GM23338 (cell line): ENCODE measurements at regions not wholly inside any gene's neighbourhood (a gene's known extent, or its start where the extent isn't known, plus 50 kb on each side); places are given as distances from the start of the nearest gene placed in this dataset.

ENCODE experiments used
- ATAC-seq: fragments of 200-7000 bp; cut with Tn5 transposase; 3 replicates; pipeline ENCODE4 v1.9.1; 2020
- DNase-seq: peaks from one replicate; pipeline ENCODE4 v3.0.0-alpha.2; 2015; ENCODE audit warnings: low spot score
- H2AFZ ChIP-seq: fragments of 200-600 bp; sonication (generic); 2 replicates; pipeline ENCODE4 v1.8.0; 2016; ENCODE audit warnings: antibody characterized with exemption, mild to moderate bottlenecking, moderate library complexity
- H3F3A ChIP-seq: fragments of 200-600 bp; sonication (generic); replicated peaks from 2 replicates; pipeline ENCODE4 v1.8.0; 2017; ENCODE audit warnings: antibody characterized with exemption, mixed run types, low read depth
- H3K27ac ChIP-seq: fragments of 200-600 bp; sonication (generic); 2 replicates; pipeline ENCODE4 v1.6.1; 2016; ENCODE audit warnings: low read depth
- H3K27me3 ChIP-seq: fragments of 200-600 bp; sonication (generic); 2 replicates; pipeline ENCODE4 v1.8.0; 2016; ENCODE audit warnings: mild to moderate bottlenecking, mixed run types, moderate library complexity; ENCODE audit not compliant: insufficient read depth
- H3K36me3 ChIP-seq: fragments of 200-600 bp; sonication (generic); 2 replicates; pipeline ENCODE4 v1.8.0; 2016; ENCODE audit warnings: mild to moderate bottlenecking; ENCODE audit not compliant: insufficient read depth
- H3K4me1 ChIP-seq: fragments of 200-600 bp; sonication (generic); 2 replicates; pipeline ENCODE4 v1.8.0; 2016; ENCODE audit warnings: mild to moderate bottlenecking, moderate library complexity; ENCODE audit not compliant: insufficient read depth
- H3K4me2 ChIP-seq: fragments of 200-600 bp; sonication (generic); 2 replicates; pipeline ENCODE4 v1.7.1; 2017; ENCODE audit warnings: mixed run types
- H3K4me3 ChIP-seq: fragments of 200-600 bp; sonication (generic); 2 replicates; pipeline ENCODE4 v1.6.1; 2016; ENCODE audit warnings: mixed run types
- H3K79me2 ChIP-seq: fragments of 200-600 bp; sonication (generic); replicated peaks from 2 replicates; pipeline ENCODE4 v1.8.0; 2017; ENCODE audit warnings: mild to moderate bottlenecking; ENCODE audit not compliant: insufficient read depth
- H3K9me2 ChIP-seq: fragments of 200-600 bp; sonication (generic); 2 replicates; pipeline ENCODE4 v1.8.0; 2017; ENCODE audit not compliant: insufficient read depth
- H4K20me1 ChIP-seq: fragments of 200-600 bp; sonication (generic); replicated peaks from 2 replicates; pipeline ENCODE4 v1.8.0; 2017; ENCODE audit warnings: mild to moderate bottlenecking; ENCODE audit not compliant: insufficient read depth
- H3K27ac Mint-ChIP-seq: 2 replicates; pipeline ENCODE4 v1.8.0; 2020; ENCODE audit warnings: inconsistent platforms, mild to moderate bottlenecking, moderate library complexity, mixed read lengths
- H3K27me3 Mint-ChIP-seq: 3 replicates; pipeline ENCODE4 v1.8.0; 2022; ENCODE audit warnings: low read depth, mild to moderate bottlenecking, moderate library complexity, mixed read lengths, inconsistent platforms; ENCODE audit not compliant: insufficient read depth, poor library complexity
- H3K36me3 Mint-ChIP-seq: 3 replicates; pipeline ENCODE4 v1.8.0; 2021; ENCODE audit warnings: low read depth, mild to moderate bottlenecking, inconsistent platforms, moderate library complexity, mixed read lengths
- H3K4me1 Mint-ChIP-seq: 3 replicates; pipeline ENCODE4 v1.8.0; 2020; ENCODE audit warnings: mild to moderate bottlenecking, inconsistent platforms, mixed read lengths
- H3K4me3 Mint-ChIP-seq: 3 replicates; pipeline ENCODE4 v1.8.0; 2021; ENCODE audit warnings: moderate library complexity, mild to moderate bottlenecking, inconsistent platforms, mixed read lengths
- H3K9me3 Mint-ChIP-seq: 3 replicates; pipeline ENCODE4 v1.8.0; 2020; ENCODE audit warnings: moderate library complexity, mild to moderate bottlenecking, inconsistent platforms, mixed read lengths
- CREB1 ChIP-seq: fragments of 250-450 bp; sonication (Bioruptor Pico); IDR thresholded peaks from 2 replicates; pipeline ENCODE4 v1.5.0; 2020; ENCODE audit warnings: low read depth, mild to moderate bottlenecking, moderate library complexity
- CTCF ChIP-seq, 2 experiments: fragments of 200-600 bp in 1 of 2; sonication (generic) in 1 of 2; conservative IDR thresholded peaks; 2 replicates each; pipeline versions ENCODE4 v1.5.1 to v1.6.1; 2016 to 2017; ENCODE audit warnings: antibody characterized with exemption in 2 of 2, low read depth in 2 of 2, mild to moderate bottlenecking in 2 of 2, moderate library complexity in 1 of 2
- EZH2 ChIP-seq: fragments of 200-600 bp; sonication (generic); IDR thresholded peaks from one replicate; pipeline ENCODE4 v1.8.0; 2017; ENCODE audit warnings: antibody characterized with exemption, mild to moderate bottlenecking, low read depth; ENCODE audit not compliant: unreplicated experiment
- NANOG ChIP-seq: IDR thresholded peaks from 2 replicates; pipeline ENCODE4 v1.6.1; 2016; ENCODE audit warnings: antibody characterized with exemption, borderline replicate concordance
- POLR2AphosphoS5 ChIP-seq: IDR thresholded peaks from 2 replicates; pipeline ENCODE4 v1.6.1; 2016; ENCODE audit warnings: antibody characterized with exemption, low read depth
- ZNF462 ChIP-seq: fragments of 250-450 bp; sonication (Bioruptor Pico); IDR thresholded peaks from 2 replicates; pipeline ENCODE4 v1.5.0; 2020; ENCODE audit warnings: mild to moderate bottlenecking, moderate library complexity

GRCh38 chr5:26245321-26245720 lies 793.1 kb downstream of the CDH9 start (continued):
- no peak for TF ChIP-seq ZNF462 (CRISPR knock-in tag)

GRCh38 chr5:26239588-26239987 lies 798.8 kb downstream of the CDH9 start:
- H3K27me3 Mint-ChIP-seq = peaks cover 4% of the 10 kb centered on the region
- no peaks in the 10 kb centered on the region for H3F3A ChIP-seq
- H2AFZ ChIP-seq = no peak overlapping the region
- H3K27ac ChIP-seq = no peak overlapping the region
- no peak for TF ChIP-seq ZNF462 (CRISPR knock-in tag)
- TF ChIP-seq CTCF (conservative IDR thresholded peaks at IDR 0.05; ENCODE audit: low read depth in 2 of 2) = no peak
- no peak for TF ChIP-seq EZH2
- TF ChIP-seq NANOG = no peak
- no peak for TF ChIP-seq POLR2AphosphoS5
- TF ChIP-seq CREB1 (CRISPR knock-in tag) = no peak
- peaks cover 10% of the 10 kb centered on the region; the same call in 1 of the 2 replicates for H3K27me3 ChIP-seq
- H3K27ac Mint-ChIP-seq = no peak overlapping the region
- H3K4me1 Mint-ChIP-seq = peaks cover 4% of the 10 kb centered on the region; the same call in 1 of the 3 replicates
- peaks cover 37% of the 10 kb centered on the region for H3K9me3 Mint-ChIP-seq
- DNase-seq (no peak), ATAC-seq (no peak)
- H3K4me2 ChIP-seq = no peak overlapping the region
- 0 out of 2 replicates have a peak, but pooled peaks cover 4% of the 10 kb centered on the region for H3K36me3 ChIP-seq
- H3K36me3 Mint-ChIP-seq = peaks cover 9% of the 10 kb centered on the region; the same call in 2 of the 3 replicates
- no peaks in the 10 kb centered on the region for H3K9me2 ChIP-seq
- no peak overlapping the region for H3K4me3 ChIP-seq
- H3K4me1 ChIP-seq = no peaks in the 10 kb centered on the region
- no peaks in the 10 kb centered on the region for H4K20me1 ChIP-seq
- no peaks in the 10 kb centered on the region for H3K79me2 ChIP-seq
- no peak overlapping the region for H3K4me3 Mint-ChIP-seq
